ENCODE measurements at regions not wholly inside any gene's neighbourhood (a gene's known extent, or its start where the extent isn't known, plus 50 kb on each side); places are given as distances from the start of the nearest gene placed in this dataset.

DNA sequence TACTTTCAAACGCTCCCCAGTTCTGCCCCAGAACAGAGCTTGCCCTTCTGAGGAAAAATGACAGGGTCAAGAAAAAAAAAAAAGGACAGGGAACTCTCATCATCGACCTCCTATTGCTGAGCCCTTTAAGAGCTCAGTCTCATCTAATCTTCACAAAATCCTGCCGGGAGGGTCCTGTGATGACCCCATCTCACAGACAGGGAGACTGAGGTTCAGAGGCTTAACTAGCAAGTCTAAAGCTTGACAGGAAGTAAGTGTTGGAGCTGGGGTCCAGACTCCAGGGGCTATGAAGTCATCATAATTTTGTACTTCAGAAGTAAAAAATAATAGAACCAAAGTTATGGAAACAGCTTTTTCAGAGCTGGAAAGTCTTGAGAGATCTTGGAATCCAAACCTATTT is 171.1 kb upstream of the MYCN start:
- TF ChIP-seq ZNF263 (CRISPR knock-in tag; IDR thresholded peaks at IDR 0.05; ENCODE audit: low read depth), result no peak
- TF ChIP-seq, protein P1, sequence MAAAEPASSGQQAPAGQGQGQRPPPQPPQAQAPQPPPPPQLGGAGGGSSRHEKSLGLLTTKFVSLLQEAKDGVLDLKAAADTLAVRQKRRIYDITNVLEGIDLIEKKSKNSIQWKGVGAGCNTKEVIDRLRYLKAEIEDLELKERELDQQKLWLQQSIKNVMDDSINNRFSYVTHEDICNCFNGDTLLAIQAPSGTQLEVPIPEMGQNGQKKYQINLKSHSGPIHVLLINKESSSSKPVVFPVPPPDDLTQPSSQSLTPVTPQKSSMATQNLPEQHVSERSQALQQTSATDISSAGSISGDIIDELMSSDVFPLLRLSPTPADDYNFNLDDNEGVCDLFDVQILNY (CRISPR knock-in tag; IDR thresholded peaks at IDR 0.05), result no peak
- TF ChIP-seq USF1 (CRISPR knock-in tag; IDR thresholded peaks at IDR 0.05), result no peak
- TF ChIP-seq E2F4 (CRISPR knock-in tag; IDR thresholded peaks at IDR 0.05; ENCODE audit: borderline replicate concordance, low read depth), result no peak
- no peak for TF ChIP-seq ZNF121 (CRISPR knock-in tag; IDR thresholded peaks at IDR 0.05)
- TF ChIP-seq, protein P2, sequence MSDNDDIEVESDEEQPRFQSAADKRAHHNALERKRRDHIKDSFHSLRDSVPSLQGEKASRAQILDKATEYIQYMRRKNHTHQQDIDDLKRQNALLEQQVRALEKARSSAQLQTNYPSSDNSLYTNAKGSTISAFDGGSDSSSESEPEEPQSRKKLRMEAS (CRISPR knock-in tag; IDR thresholded peaks at IDR 0.05), result no peak
- no peak for TF ChIP-seq CTCF (IDR thresholded peaks at IDR 0.05)
